Keratinocyte (primary cell): ENCODE measurements at regions not wholly inside any gene's neighbourhood (a gene's known extent, or its start where the extent isn't known, plus 50 kb on each side); places are given as distances from the start of the nearest gene placed in this dataset.

Experiments used
- DNase-seq: peaks from one replicate; pipeline ENCODE4 v3.0.0-alpha.2; 2011; ENCODE audit warnings: low read depth, missing footprints, low spot score
- FAIRE-seq: peaks from 2 replicates; lab custom pipeline; 2011; peaks lifted over from hg19 to GRCh38; lab: Jason Lieb, UNC
- H2AFZ ChIP-seq: 2 replicates; pipeline ENCODE4 v1.6.0; 2012; ENCODE audit warnings: low read length, control low read depth, inconsistent platforms; ENCODE audit not compliant: control insufficient read depth
- H3K27ac ChIP-seq: 2 replicates; pipeline ENCODE4 v1.5.1; 2011; ENCODE audit warnings: low read length; ENCODE audit not compliant: control insufficient read depth, insufficient read depth
- H3K27me3 ChIP-seq: 3 replicates; pipeline ENCODE4 v1.6.0; 2011; ENCODE audit warnings: low read length; ENCODE audit not compliant: control insufficient read depth, insufficient read depth; ENCODE audit errors: extremely low read depth
- H3K36me3 ChIP-seq, 2 experiments: 2 replicates in 1 of 2; 3 replicates in 1 of 2; pipeline ENCODE4 v1.5.1; 2011; ENCODE audit warnings: low read length in 2 of 2, mild to moderate bottlenecking in 1 of 2; ENCODE audit not compliant: control insufficient read depth in 2 of 2, insufficient read depth in 2 of 2; ENCODE audit errors: extremely low read depth in 1 of 2
- H3K4me1 ChIP-seq: 3 replicates; pipeline ENCODE4 v1.5.1; 2011; ENCODE audit warnings: low read length; ENCODE audit not compliant: control insufficient read depth, insufficient read depth; ENCODE audit errors: extremely low read depth
- H3K4me2 ChIP-seq: 3 replicates; pipeline ENCODE4 v1.6.0; 2011; ENCODE audit warnings: low read depth, low read length; ENCODE audit not compliant: control insufficient read depth, insufficient read depth; ENCODE audit errors: extremely low read depth
- H3K4me3 ChIP-seq, 3 experiments: fragments of 200-600 bp in 1 of 3; sonication (generic) in 1 of 3; 2 replicates in 2 of 3; 3 replicates in 1 of 3; pipeline ENCODE4 v1.5.1; 2011 to 2016; ENCODE audit warnings: low read length in 3 of 3, mild to moderate bottlenecking in 3 of 3, control low read depth in 2 of 3, inconsistent platforms in 1 of 3, low read depth in 1 of 3, mixed read lengths in 1 of 3, mixed run types in 1 of 3, moderate library complexity in 1 of 3; ENCODE audit not compliant: control insufficient read depth in 2 of 3, insufficient read depth in 2 of 3; ENCODE audit errors: extremely low read depth in 1 of 3
- H3K79me2 ChIP-seq: 2 replicates; pipeline ENCODE4 v1.6.0; 2012; ENCODE audit warnings: low read length; ENCODE audit not compliant: control insufficient read depth, insufficient read depth
- H3K9ac ChIP-seq: 3 replicates; pipeline ENCODE4 v1.6.0; 2011; ENCODE audit warnings: low read length; ENCODE audit not compliant: control insufficient read depth, insufficient read depth; ENCODE audit errors: extremely low read depth
- H3K9me1 ChIP-seq: 3 replicates; pipeline ENCODE4 v1.6.0; 2011; ENCODE audit warnings: low read length; ENCODE audit not compliant: control insufficient read depth, insufficient read depth; ENCODE audit errors: extremely low read depth
- H3K9me3 ChIP-seq: 2 replicates; pipeline ENCODE4 v1.5.1; 2012; ENCODE audit warnings: low read depth, low read length; ENCODE audit not compliant: control insufficient read depth
- H4K20me1 ChIP-seq: 3 replicates; pipeline ENCODE4 v1.6.0; 2011; ENCODE audit warnings: low read length; ENCODE audit not compliant: control insufficient read depth, insufficient read depth; ENCODE audit errors: extremely low read depth
- EZH2 ChIP-seq: IDR thresholded peaks from one replicate; pipeline ENCODE4 v1.6.1; 2012; ENCODE audit warnings: inconsistent platforms, mild to moderate bottlenecking, low read length, moderate library complexity
- dilution Hi-C: fragments of 300-500 bp; cut with MboI; formaldehyde crosslinking; loops from one replicate; pipeline ENCODE4 v1.7.0; 2020; ENCODE audit warnings: low sequenced_read_pairs; ENCODE audit not compliant: extremely low pct_ligation_motif_present
- TF ChIP-seq, protein P1 (sequence below), 3 experiments: IDR thresholded peaks in 1 of 3; conservative IDR thresholded peaks in 1 of 3; optimal IDR thresholded peaks in 1 of 3; 2 replicates in 2 of 3; 3 replicates in 1 of 3; pipeline versions ENCODE3 to v1.5.1; 2011; ENCODE audit warnings: low read length in 3 of 3, mild to moderate bottlenecking in 3 of 3, moderate library complexity in 2 of 3, control low read depth in 1 of 3, inconsistent platforms in 1 of 3; ENCODE audit not compliant: insufficient read depth in 2 of 3; ENCODE audit errors: extremely low read depth in 1 of 3

DNA sequence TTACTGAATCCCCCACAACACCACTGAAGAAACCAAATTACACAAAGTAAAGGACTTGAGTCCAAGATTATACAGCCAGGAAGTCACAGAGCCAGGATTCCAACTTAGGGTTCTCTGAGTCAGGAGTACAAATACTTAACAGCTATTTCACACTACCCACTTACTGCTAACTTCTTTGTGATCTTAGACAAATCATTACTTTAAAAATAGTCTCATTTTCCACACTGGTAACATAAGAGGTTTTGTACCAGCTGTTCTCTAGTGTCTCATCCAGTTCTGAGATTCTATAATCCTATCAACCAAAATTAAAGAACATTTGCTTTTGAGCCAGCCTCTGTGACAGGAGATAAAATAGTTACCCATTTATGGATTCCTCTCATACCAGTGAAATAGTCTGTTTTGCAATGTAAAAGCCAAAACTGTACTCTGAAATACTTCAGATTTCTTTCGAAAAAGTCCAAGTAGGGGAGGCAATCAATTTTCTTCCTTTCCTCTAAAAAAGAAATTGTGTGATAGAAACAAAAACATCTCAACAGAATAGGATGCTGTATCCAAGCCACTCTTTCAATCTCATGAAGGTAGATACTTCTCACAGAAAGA is 157.6 kb downstream of the LRATD1 start:
- no peak overlapping the region for H3K4me3 ChIP-seq
- H3K36me3 ChIP-seq: no peaks in the 10 kb centered on the region
- H3K27me3 ChIP-seq: no peaks in the 10 kb centered on the region
- no peak overlapping the region for H3K27ac ChIP-seq
- no peaks in the 10 kb centered on the region for H3K4me1 ChIP-seq
- H4K20me1 ChIP-seq: no peaks in the 10 kb centered on the region
- no peak for FAIRE-seq
- dilution Hi-C loops: no loop called here
- no peaks in the 10 kb centered on the region for H3K9me3 ChIP-seq
- no peak for DNase-seq
- TF ChIP-seq, protein P1, sequence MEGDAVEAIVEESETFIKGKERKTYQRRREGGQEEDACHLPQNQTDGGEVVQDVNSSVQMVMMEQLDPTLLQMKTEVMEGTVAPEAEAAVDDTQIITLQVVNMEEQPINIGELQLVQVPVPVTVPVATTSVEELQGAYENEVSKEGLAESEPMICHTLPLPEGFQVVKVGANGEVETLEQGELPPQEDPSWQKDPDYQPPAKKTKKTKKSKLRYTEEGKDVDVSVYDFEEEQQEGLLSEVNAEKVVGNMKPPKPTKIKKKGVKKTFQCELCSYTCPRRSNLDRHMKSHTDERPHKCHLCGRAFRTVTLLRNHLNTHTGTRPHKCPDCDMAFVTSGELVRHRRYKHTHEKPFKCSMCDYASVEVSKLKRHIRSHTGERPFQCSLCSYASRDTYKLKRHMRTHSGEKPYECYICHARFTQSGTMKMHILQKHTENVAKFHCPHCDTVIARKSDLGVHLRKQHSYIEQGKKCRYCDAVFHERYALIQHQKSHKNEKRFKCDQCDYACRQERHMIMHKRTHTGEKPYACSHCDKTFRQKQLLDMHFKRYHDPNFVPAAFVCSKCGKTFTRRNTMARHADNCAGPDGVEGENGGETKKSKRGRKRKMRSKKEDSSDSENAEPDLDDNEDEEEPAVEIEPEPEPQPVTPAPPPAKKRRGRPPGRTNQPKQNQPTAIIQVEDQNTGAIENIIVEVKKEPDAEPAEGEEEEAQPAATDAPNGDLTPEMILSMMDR (optimal IDR thresholded peaks at IDR 0.05 in 1 of 3, IDR thresholded peaks at IDR 0.05 in 1 of 3, conservative IDR thresholded peaks at IDR 0.05 in 1 of 3; ENCODE audit: extremely low read depth in 1 of 3, insufficient read depth in 2 of 3, low read length in 3 of 3): no peak
- no peak for TF ChIP-seq EZH2
- H2AFZ ChIP-seq: no peak overlapping the region
- no peaks in the 10 kb centered on the region for H3K9me1 ChIP-seq
- H3K79me2 ChIP-seq: no peaks in the 10 kb centered on the region
- no peak overlapping the region for H3K9ac ChIP-seq
- H3K4me2 ChIP-seq: no peak overlapping the region

DNA sequence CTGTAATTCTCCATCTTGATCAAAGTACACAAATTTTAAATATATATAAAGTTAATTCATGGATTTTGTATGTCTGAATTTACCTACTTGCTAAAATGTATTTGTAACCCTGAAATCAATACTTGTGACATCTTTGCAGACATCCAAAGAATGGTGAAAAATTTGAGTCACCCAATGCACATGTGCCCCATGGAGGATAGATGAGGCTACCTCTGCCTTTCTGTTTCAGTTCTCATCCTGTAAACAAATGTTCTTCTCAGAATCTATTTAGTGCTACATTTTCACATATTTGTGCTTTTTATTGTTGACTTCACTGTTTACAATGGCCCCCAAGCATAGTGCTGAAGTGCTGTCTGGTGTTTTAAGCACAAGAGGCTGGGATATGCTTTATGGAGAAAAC is 171.5 kb downstream of the LRATD1 start:
- no peak for FAIRE-seq
- Histone ChIP-seq H3K9ac (no peak overlapping the region), H4K20me1 (no peaks in the 10 kb centered on the region), H3K9me1 (no peaks in the 10 kb centered on the region), H3K79me2 (no peaks in the 10 kb centered on the region), H3K9me3 (no peaks in the 10 kb centered on the region), H2AFZ (no peak overlapping the region), H3K4me2 (no peak overlapping the region), H3K27me3 (no peaks in the 10 kb centered on the region), H3K4me3 (no peak overlapping the region), H3K4me1 (no peaks in the 10 kb centered on the region), H3K36me3 (no peaks in the 10 kb centered on the region), H3K27ac (no peak overlapping the region)
- dilution Hi-C loops: no loop called here
- no peak for TF ChIP-seq EZH2
- TF ChIP-seq, protein P1 (optimal IDR thresholded peaks at IDR 0.05 in 1 of 3, IDR thresholded peaks at IDR 0.05 in 1 of 3, conservative IDR thresholded peaks at IDR 0.05 in 1 of 3; ENCODE audit: extremely low read depth in 1 of 3, insufficient read depth in 2 of 3, low read length in 3 of 3): no peak
- DNase-seq: no peak
